Osteoblast (primary cell): ENCODE measurements at regions not wholly inside any gene's neighbourhood (a gene's known extent, or its start where the extent isn't known, plus 50 kb on each side); places are given as distances from the start of the nearest gene placed in this dataset.

Experiments
- DNase-seq: peaks from one replicate; pipeline ENCODE4 v3.0.0; 2011; ENCODE audit warnings: low spot score, mixed read lengths; ENCODE audit not compliant: insufficient read length; ENCODE audit errors: missing footprints
- H2AFZ ChIP-seq: 2 replicates; pipeline ENCODE4 v1.6.0; 2011; ENCODE audit warnings: mild to moderate bottlenecking, low read length
- H3K27ac ChIP-seq: 2 replicates; pipeline ENCODE4 v1.5.1; 2011; ENCODE audit warnings: mild to moderate bottlenecking, low read depth, low read length, moderate library complexity
- H3K27me3 ChIP-seq: 2 replicates; pipeline ENCODE4 v1.6.0; 2012; ENCODE audit warnings: mild to moderate bottlenecking, control low read depth, inconsistent platforms, low read length, moderate library complexity; ENCODE audit not compliant: insufficient read depth
- H3K36me3 ChIP-seq: 2 replicates; pipeline ENCODE4 v1.5.1; 2011; ENCODE audit warnings: mild to moderate bottlenecking, low read length, control low read depth, moderate library complexity; ENCODE audit not compliant: insufficient read depth
- H3K4me1 ChIP-seq: 2 replicates; pipeline ENCODE4 v1.5.1; 2011; ENCODE audit warnings: mild to moderate bottlenecking, low read length, control low read depth, moderate library complexity; ENCODE audit not compliant: insufficient read depth
- H3K4me2 ChIP-seq: 2 replicates; pipeline ENCODE4 v1.6.0; 2011; ENCODE audit warnings: mild to moderate bottlenecking, low read length; ENCODE audit not compliant: insufficient read depth
- H3K4me3 ChIP-seq: fragments of 200-600 bp; sonication (generic); 3 replicates; pipeline ENCODE4 v1.5.1; 2012; ENCODE audit warnings: mild to moderate bottlenecking, low read length, inconsistent platforms; ENCODE audit not compliant: insufficient read depth
- H3K79me2 ChIP-seq: 2 replicates; pipeline ENCODE4 v1.6.0; 2012; ENCODE audit warnings: mild to moderate bottlenecking, low read length, control low read depth, inconsistent platforms; ENCODE audit not compliant: insufficient read depth
- H3K9me3 ChIP-seq: 2 replicates; pipeline ENCODE4 v1.5.1; 2011; ENCODE audit warnings: low read depth, low read length, control low read depth
- H4K20me1 ChIP-seq: 2 replicates; pipeline ENCODE4 v1.6.0; 2012; ENCODE audit warnings: mild to moderate bottlenecking, low read length, control low read depth; ENCODE audit not compliant: insufficient read depth
- CTCF ChIP-seq: IDR thresholded peaks from 2 replicates; pipeline ENCODE4 v1.5.1; 2011; ENCODE audit warnings: mild to moderate bottlenecking, low read depth, low read length, moderate library complexity; ENCODE audit errors: extremely low read depth

DNA sequence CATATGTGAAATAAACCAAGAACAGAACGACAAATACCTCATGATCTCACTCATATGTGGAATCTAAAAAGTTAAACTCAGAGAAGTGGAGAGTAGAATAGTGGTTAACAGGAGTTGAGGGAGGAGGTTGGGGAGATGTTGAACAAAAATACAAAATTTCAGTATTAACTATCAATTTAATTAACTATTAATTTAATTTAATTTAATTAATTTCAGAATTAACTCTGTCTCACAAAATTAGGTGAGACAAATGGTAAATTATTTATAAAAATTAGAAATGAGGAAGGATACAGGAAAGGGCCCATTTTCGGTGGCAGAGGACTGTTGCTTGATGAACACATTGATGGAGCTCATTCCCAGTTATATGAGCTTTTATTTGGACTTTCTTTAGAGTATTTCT lies 166.0 kb upstream of the FAM83B start:
- Histone ChIP-seq H3K36me3 (no peaks in the 10 kb centered on the region), H3K79me2 (no peaks in the 10 kb centered on the region), H4K20me1 (no peaks in the 10 kb centered on the region), H2AFZ (no peak overlapping the region), H3K27ac (no peak overlapping the region), H3K27me3 (no peaks in the 10 kb centered on the region), H3K4me2 (no peak overlapping the region), H3K4me3 (no peak overlapping the region), H3K9me3 (no peaks in the 10 kb centered on the region), H3K4me1 (peaks cover 9% of the 10 kb centered on the region)
- DNase-seq, result no peak
- TF ChIP-seq CTCF, result no peak

GRCh38 chr6:54681267-54681666 lies 165.3 kb upstream of the FAM83B start:
- peaks cover 9% of the 10 kb centered on the region for H3K4me1 ChIP-seq
- peak overlapping the region; percentile 21 for H3K27ac ChIP-seq
- no peak for DNase-seq
- H3K27me3 ChIP-seq, result no peaks in the 10 kb centered on the region
- H3K79me2 ChIP-seq, result no peaks in the 10 kb centered on the region
- peak overlapping the region; percentile 30 for H2AFZ ChIP-seq
- H3K36me3 ChIP-seq, result no peaks in the 10 kb centered on the region
- H3K9me3 ChIP-seq, result no peaks in the 10 kb centered on the region
- no peak overlapping the region for H3K4me3 ChIP-seq
- peak overlapping the region; percentile 28 for H3K4me2 ChIP-seq
- H4K20me1 ChIP-seq, result no peaks in the 10 kb centered on the region
- no peak for TF ChIP-seq CTCF

- H3K4me2 ChIP-seq, result peak overlapping the region; percentile 28
Measured at GRCh38 chr6:54681987-54682386, 164.6 kb upstream of the FAM83B start.

GRCh38 chr6:54689620-54690019 lies 157.0 kb upstream of the FAM83B start:
- no peak for TF ChIP-seq CTCF
- no peaks in the 10 kb centered on the region for H4K20me1 ChIP-seq
- H3K36me3 ChIP-seq, result no peaks in the 10 kb centered on the region
- no peaks in the 10 kb centered on the region for H3K79me2 ChIP-seq
- H3K4me2 ChIP-seq, result no peak overlapping the region
- no peak overlapping the region for H2AFZ ChIP-seq
- no peaks in the 10 kb centered on the region for H3K9me3 ChIP-seq
- H3K27me3 ChIP-seq, result no peaks in the 10 kb centered on the region
- no peak for DNase-seq
- no peak overlapping the region for H3K4me3 ChIP-seq
- no peaks in the 10 kb centered on the region for H3K4me1 ChIP-seq
- H3K27ac ChIP-seq, result no peak overlapping the region

More at GRCh38 chr6:54681987-54682386, 164.6 kb upstream of the FAM83B start:
- no peak overlapping the region for H3K4me3 ChIP-seq
- DNase-seq, result peak; percentile 8
- peaks cover 9% of the 10 kb centered on the region for H3K4me1 ChIP-seq
- TF ChIP-seq CTCF, result no peak
- no peaks in the 10 kb centered on the region for H3K9me3 ChIP-seq
- no peaks in the 10 kb centered on the region for H3K27me3 ChIP-seq
- H3K27ac ChIP-seq, result peak overlapping the region; percentile 21
- H3K36me3 ChIP-seq, result no peaks in the 10 kb centered on the region
- no peaks in the 10 kb centered on the region for H3K79me2 ChIP-seq
- H2AFZ ChIP-seq, result no peak overlapping the region
- no peaks in the 10 kb centered on the region for H4K20me1 ChIP-seq
